ENCODE measurements at regions not wholly inside any gene's neighbourhood (a gene's known extent, or its start where the extent isn't known, plus 50 kb on each side); places are given as distances from the start of the nearest gene placed in this dataset.

- Histone ChIP-seq H3K27me3 (no peaks in the 10 kb centered on the region), H3K27ac (no peak overlapping the region), H3K4me2 (no peak overlapping the region), H3K4me1 (ENCODE audit: insufficient read depth) (no peaks in the 10 kb centered on the region), H3K9me2 (replicated peaks; ENCODE audit: insufficient read depth) (no peaks in the 10 kb centered on the region), H3K4me3 (no peak overlapping the region), H3K79me2 (no peaks in the 10 kb centered on the region), H3K36me3 (replicated peaks; ENCODE audit: insufficient read depth, low read depth) (no peaks in the 10 kb centered on the region), H2AFZ (no peak overlapping the region), H3K9me3 (ENCODE audit: low read depth) (no peaks in the 10 kb centered on the region), H4K20me1 (ENCODE audit: insufficient read depth, poor library complexity, severe bottlenecking) (no peaks in the 10 kb centered on the region)
- DNase-seq (ENCODE audit: low spot score), result no peak
- TF ChIP-seq EZH2 (IDR thresholded peaks at IDR 0.05; ENCODE audit: borderline replicate concordance), result no peak
- TF ChIP-seq CTCF (IDR thresholded peaks at IDR 0.05; ENCODE audit: poor library complexity), result no peak
- TF ChIP-seq EZH2phosphoT487 (IDR thresholded peaks at IDR 0.05; ENCODE audit: low read depth, severe bottlenecking, unreplicated experiment), result no peak
- WGBS (ENCODE audit: low lambda C conversion rate, missing lambda C conversion rate), result 82% methylated on average over 6 of the region's 6 CpGs
Observed at GRCh38 chr2:5845798-5846330, 153.7 kb downstream of the SOX11 start.

- Histone ChIP-seq H2AFZ (no peak overlapping the region), H3K27ac (no peak overlapping the region), H3K9me2 (replicated peaks; ENCODE audit: insufficient read depth) (no peaks in the 10 kb centered on the region), H3K79me2 (no peaks in the 10 kb centered on the region), H3K4me1 (ENCODE audit: insufficient read depth) (no peaks in the 10 kb centered on the region), H3K4me3 (no peak overlapping the region), H3K27me3 (no peaks in the 10 kb centered on the region), H3K36me3 (replicated peaks; ENCODE audit: insufficient read depth, low read depth) (no peaks in the 10 kb centered on the region), H3K9me3 (ENCODE audit: low read depth) (no peaks in the 10 kb centered on the region), H4K20me1 (ENCODE audit: insufficient read depth, poor library complexity, severe bottlenecking) (no peaks in the 10 kb centered on the region), H3K4me2 (no peak overlapping the region)
- 80% methylated on average over 7 of the region's 7 CpGs for WGBS (ENCODE audit: low lambda C conversion rate, missing lambda C conversion rate)
- no peak for TF ChIP-seq CTCF (IDR thresholded peaks at IDR 0.05; ENCODE audit: poor library complexity)
- DNase-seq (ENCODE audit: low spot score), result no peak
Observed at GRCh38 chr2:5846881-5847280, 154.7 kb downstream of the SOX11 start.

- H3K9me2 ChIP-seq (replicated peaks; ENCODE audit: insufficient read depth), result no peaks in the 10 kb centered on the region
- DNase-seq (ENCODE audit: low spot score), result peak; percentile 38
- H3K4me1 ChIP-seq (ENCODE audit: insufficient read depth), result no peaks in the 10 kb centered on the region
- H3K79me2 ChIP-seq, result no peaks in the 10 kb centered on the region
- no peak overlapping the region for H3K4me3 ChIP-seq
- no peaks in the 10 kb centered on the region for H3K36me3 ChIP-seq (replicated peaks; ENCODE audit: insufficient read depth, low read depth)
- WGBS (ENCODE audit: low lambda C conversion rate, missing lambda C conversion rate), result 35% methylated on average over 3 of the region's 3 CpGs
- H3K9me3 ChIP-seq (ENCODE audit: low read depth), result no peaks in the 10 kb centered on the region
- no peak overlapping the region for H3K27ac ChIP-seq
- no peak overlapping the region for H2AFZ ChIP-seq
- no peak for TF ChIP-seq EZH2phosphoT487 (IDR thresholded peaks at IDR 0.05; ENCODE audit: low read depth, severe bottlenecking, unreplicated experiment)
- no peak for TF ChIP-seq EZH2 (IDR thresholded peaks at IDR 0.05; ENCODE audit: borderline replicate concordance)
- no peak for TF ChIP-seq CTCF (IDR thresholded peaks at IDR 0.05; ENCODE audit: poor library complexity)
- H4K20me1 ChIP-seq (ENCODE audit: insufficient read depth, poor library complexity, severe bottlenecking), result no peaks in the 10 kb centered on the region
- no peak overlapping the region for H3K4me2 ChIP-seq
- no peaks in the 10 kb centered on the region for H3K27me3 ChIP-seq
Observed at GRCh38 chr2:5849562-5849961, 157.4 kb downstream of the SOX11 start.

- Histone ChIP-seq H3K4me1 (ENCODE audit: insufficient read depth) (no peaks in the 10 kb centered on the region), H4K20me1 (ENCODE audit: insufficient read depth, poor library complexity, severe bottlenecking) (no peaks in the 10 kb centered on the region), H3K9me2 (replicated peaks; ENCODE audit: insufficient read depth) (no peaks in the 10 kb centered on the region), H3K36me3 (replicated peaks; ENCODE audit: insufficient read depth, low read depth) (no peaks in the 10 kb centered on the region), H3K9me3 (ENCODE audit: low read depth) (no peaks in the 10 kb centered on the region), H3K4me3 (no peak overlapping the region), H3K79me2 (no peaks in the 10 kb centered on the region), H3K4me2 (no peak overlapping the region), H3K27me3 (no peaks in the 10 kb centered on the region), H3K27ac (no peak overlapping the region), H2AFZ (no peak overlapping the region)
- DNase-seq (ENCODE audit: low spot score), result no peak
- TF ChIP-seq CTCF (IDR thresholded peaks at IDR 0.05; ENCODE audit: poor library complexity) (no peak), EZH2phosphoT487 (IDR thresholded peaks at IDR 0.05; ENCODE audit: low read depth, severe bottlenecking, unreplicated experiment) (no peak), EZH2 (IDR thresholded peaks at IDR 0.05; ENCODE audit: borderline replicate concordance) (no peak)
Observed at GRCh38 chr2:5851410-5851809, 159.2 kb downstream of the SOX11 start.

All from hepatocyte (in vitro differentiated cells).